ENCODE measurements at regions not wholly inside any gene's neighbourhood (a gene's known extent, or its start where the extent isn't known, plus 50 kb on each side); places are given as distances from the start of the nearest gene placed in this dataset.

GRCh38 chr4:136992032-136992431 is 540.3 kb downstream of the PCDH18 start:
- no peaks in the 10 kb centered on the region for H3K27me3 ChIP-seq (ENCODE audit: control insufficient read depth, insufficient read depth, low read length)
- H2AK5ac ChIP-seq (ENCODE audit: low read depth, low read length) = no peak overlapping the region
- H3K9me1 ChIP-seq (ENCODE audit: insufficient read depth, low read length) = no peaks in the 10 kb centered on the region
- H3K27ac ChIP-seq (ENCODE audit: insufficient read depth, low read length) = no peak overlapping the region
- H3K23ac ChIP-seq (ENCODE audit: low read depth, low read length) = no peak overlapping the region
- H3K14ac ChIP-seq (replicated peaks; ENCODE audit: low read depth, low read length) = no peak overlapping the region
- H3K56ac ChIP-seq (ENCODE audit: extremely low read depth, insufficient read depth, low read length) = no peak overlapping the region
- in situ Hi-C loops (cut with MboI; ENCODE audit: low sequenced_read_pairs) (no loop called here), dilution Hi-C loops (cut with HindIII; ENCODE audit: low sequenced_read_pairs, unreplicated experiment) (no loop called here), intact Hi-C loops (cut with micrococcal nuclease) (no loop called here)
- no peak overlapping the region for H4K91ac ChIP-seq (ENCODE audit: insufficient read depth, low read depth, low read length)
- H2AK9ac ChIP-seq (replicated peaks; ENCODE audit: low read depth, low read length, poor library complexity) = no peak overlapping the region
- H3K9ac ChIP-seq (ENCODE audit: low read depth, low read length) = no peak overlapping the region
- TF ChIP-seq MAZ (IDR thresholded peaks at IDR 0.05; ENCODE audit: borderline replicate concordance, low read depth, low read length) (no peak), RAD21 (IDR thresholded peaks at IDR 0.05; ENCODE audit: low read length) (no peak), MAFK (IDR thresholded peaks at IDR 0.05; ENCODE audit: low read depth, low read length) (no peak), BHLHE40 (IDR thresholded peaks at IDR 0.05; ENCODE audit: low read depth, low read length) (no peak)
- H2BK20ac ChIP-seq (ENCODE audit: low read depth, low read length) = no peak overlapping the region
- H3K4me1 ChIP-seq (ENCODE audit: control insufficient read depth, insufficient read depth, low read length) = no peaks in the 10 kb centered on the region
- no peak overlapping the region for H2BK15ac ChIP-seq (ENCODE audit: low read depth, low read length)
- no peak overlapping the region for H2BK120ac ChIP-seq (ENCODE audit: low read depth, low read length)
- H3K4me3 ChIP-seq (ENCODE audit: insufficient read depth, low read depth, low read length) = no peak overlapping the region
- ATAC-seq (ENCODE audit: low read depth) (no peak), DNase-seq (no peak)
- no peak overlapping the region for H4K8ac ChIP-seq (ENCODE audit: low read depth in 2 of 2, low read length in 2 of 2)
- H3K4ac ChIP-seq (ENCODE audit: low read depth, low read length) = no peak overlapping the region
- no peak overlapping the region for H3K18ac ChIP-seq (ENCODE audit: low read depth, low read length)
- ChIA-PET POLR2A (ENCODE audit: unreplicated experiment) (no interaction called here), CTCF (no interaction called here)
- no peaks in the 10 kb centered on the region for H3K79me1 ChIP-seq (ENCODE audit: low read depth in 1 of 2, low read length in 2 of 2)
- no peaks in the 10 kb centered on the region for H4K20me1 ChIP-seq (ENCODE audit: insufficient read depth, low read length)
- no TSS peak for BruUV-seq (replicated peaks)
- H3K4me2 ChIP-seq (ENCODE audit: low read depth, low read length) = no peak overlapping the region
- H3K36me3 ChIP-seq (ENCODE audit: control insufficient read depth, insufficient read depth, low read length) = no peaks in the 10 kb centered on the region
- H2BK5ac ChIP-seq (ENCODE audit: low read depth, low read length, poor library complexity, severe bottlenecking) = no peak overlapping the region
- no CpG with 5 or more reads among the region's 3 CpGs for WGBS, 2 experiments (ENCODE audit: extremely low coverage in 2 of 2, insufficient read length in 1 of 2)
- H4K5ac ChIP-seq (ENCODE audit: low read depth, low read length) = no peak overlapping the region
- H3K9me3 ChIP-seq (ENCODE audit: control insufficient read depth, insufficient read depth, low read length) = no peaks in the 10 kb centered on the region
- H2AFZ ChIP-seq (replicated peaks; ENCODE audit: low read length, poor library complexity) = no peak overlapping the region

Data from IMR-90 (cell line).